Gastroesophageal sphincter (tissue), 3 donors: ENCODE measurements at regions not wholly inside any gene's neighbourhood (a gene's known extent, or its start where the extent isn't known, plus 50 kb on each side); places are given as distances from the start of the nearest gene placed in this dataset.

ENCODE experiments used
- CTCF ChIP-seq, 4 experiments: fragments of 200-600 bp in 2 of 4; fragments of 450-650 bp in 2 of 4; sonication (generic) in 1 of 4; IDR thresholded peaks; one replicate each; pipeline ENCODE4 v1.5.1; 2017 to 2019; ENCODE audit warnings: antibody characterized with exemption in 4 of 4, mild to moderate bottlenecking in 2 of 4, moderate library complexity in 2 of 4
- EP300 ChIP-seq: sonication (generic); formaldehyde crosslinking; IDR thresholded peaks from one replicate; pipeline ENCODE4 v1.6.1; 2017; ENCODE audit warnings: antibody characterized with exemption, mild to moderate bottlenecking
- POLR2A ChIP-seq, 2 donors: fragments of 450-650 bp; IDR thresholded peaks; one replicate each; pipeline ENCODE4 v1.6.1; 2017; ENCODE audit warnings: antibody characterized with exemption in 2 of 2, mild to moderate bottlenecking in 2 of 2, moderate library complexity in 1 of 2
- POLR2AphosphoS5 ChIP-seq: sonication (generic); formaldehyde crosslinking; IDR thresholded peaks from one replicate; pipeline ENCODE4 v1.6.1; 2017; ENCODE audit warnings: antibody characterized with exemption

GRCh38 chr7:110470420-110470819 is 620.5 kb upstream of the LRRN3 start:
- TF ChIP-seq POLR2A (IDR thresholded peaks at IDR 0.05), result no peak
- TF ChIP-seq POLR2AphosphoS5, result no peak
- TF ChIP-seq CTCF (IDR thresholded peaks at IDR 0.05), result no peak
- no peak for TF ChIP-seq EP300
